NCI-H526 (cell line): ENCODE measurements at regions not wholly inside any gene's neighbourhood (a gene's known extent, or its start where the extent isn't known, plus 50 kb on each side); places are given as distances from the start of the nearest gene placed in this dataset.
"Not testable (repeated sequence)": the region's sequence is repeated elsewhere in the genome, so short reads cannot be mapped to it uniquely, and the experiment has no call there.

Experiments
- DNase-seq, 2 experiments: peaks; one replicate each; lab custom pipeline; 2025; lab: John Stamatoyannopoulos, UW

DNA sequence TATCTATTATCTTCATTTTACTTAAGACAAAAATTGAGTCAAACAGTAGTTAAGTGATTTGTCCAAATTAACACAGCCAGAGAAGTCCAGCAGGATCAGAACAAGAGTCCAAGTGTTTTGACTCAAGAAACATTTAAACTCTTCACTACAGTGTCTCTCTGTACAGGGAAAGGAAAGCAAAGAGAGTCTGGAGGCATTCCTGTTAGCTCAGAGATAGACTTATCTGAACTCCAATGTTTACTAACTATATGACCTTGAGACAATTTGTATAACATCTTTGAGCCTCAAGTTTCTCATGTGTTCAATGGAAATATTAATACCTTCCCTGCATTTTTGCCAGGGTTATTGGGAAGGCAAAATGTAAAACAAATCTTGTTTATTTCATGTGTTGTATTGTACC lies 849.1 kb downstream of the DIPK2A start:
- no peak for DNase-seq

DNA sequence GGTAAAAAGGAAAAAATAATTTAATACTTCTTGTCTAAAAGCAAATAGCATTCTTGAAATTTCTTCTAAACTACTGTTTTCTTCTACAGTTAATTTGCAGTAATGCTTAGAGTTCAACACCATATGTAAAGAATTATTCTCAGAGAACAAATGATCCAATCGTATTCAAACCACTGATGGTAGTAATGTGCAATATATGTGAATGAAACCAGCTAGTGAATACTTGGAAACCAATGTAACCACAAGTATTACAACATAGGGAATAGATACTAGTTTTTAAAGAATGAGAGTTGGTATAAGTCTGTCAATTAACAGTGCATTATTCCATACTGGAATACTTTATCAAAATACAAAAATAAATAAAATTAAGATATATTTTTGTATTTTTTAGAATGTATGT lies 850.0 kb downstream of the DIPK2A start:
- DNase-seq = no peak

DNA sequence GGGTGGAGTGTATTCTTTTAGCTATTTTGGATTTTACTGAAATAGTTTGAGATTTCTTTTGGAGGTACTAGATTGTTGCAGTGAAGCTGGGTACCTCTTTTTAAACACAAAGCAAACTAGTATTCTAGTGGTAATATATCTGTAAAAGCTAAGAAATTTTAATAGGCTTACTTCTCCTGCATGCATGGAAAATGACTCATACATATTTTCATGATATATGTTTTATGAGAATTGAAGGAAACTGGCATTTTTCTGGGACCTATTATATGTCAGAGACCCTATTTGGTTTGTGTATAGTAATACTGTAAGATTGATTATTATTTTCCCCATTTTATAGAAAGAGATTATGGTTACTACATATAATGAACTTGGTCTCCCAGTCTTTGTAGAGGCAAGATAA lies 851.0 kb downstream of the DIPK2A start:
- DNase-seq = no peak

DNA sequence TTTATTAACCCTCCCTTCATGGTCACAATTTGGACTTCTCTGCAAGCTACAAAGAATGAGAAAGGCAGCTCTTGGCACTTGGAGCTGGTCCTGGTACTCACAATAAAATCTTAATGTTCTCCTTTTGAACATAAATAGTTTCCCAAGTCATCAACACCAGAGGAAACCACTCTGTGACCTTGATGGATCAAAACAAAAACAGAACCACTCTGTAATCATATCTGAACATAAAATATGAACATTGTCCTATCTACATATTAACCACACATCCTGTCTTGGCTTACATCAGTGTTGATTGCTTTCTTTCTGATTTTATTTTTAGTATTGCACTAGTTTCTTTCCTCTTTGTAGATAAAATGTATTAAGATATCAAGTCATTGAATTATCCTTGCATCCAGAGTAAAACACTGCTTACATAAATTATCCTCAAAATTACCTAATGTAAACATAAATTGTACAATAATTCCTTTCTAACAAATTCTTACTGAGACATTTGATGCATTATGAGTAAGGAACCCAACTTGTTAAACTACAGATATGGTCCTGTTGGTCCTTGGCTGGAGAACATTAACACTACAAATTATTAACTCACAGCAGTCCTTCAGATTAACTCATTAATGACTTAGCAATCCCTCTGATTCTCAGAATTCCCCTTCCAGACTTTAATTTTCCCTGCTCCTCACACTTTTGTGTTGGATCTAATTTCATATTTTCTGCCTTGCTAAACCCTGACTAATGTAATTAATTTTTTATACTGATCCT lies 860.5 kb downstream of the DIPK2A start:
- DNase-seq = no peak

DNA sequence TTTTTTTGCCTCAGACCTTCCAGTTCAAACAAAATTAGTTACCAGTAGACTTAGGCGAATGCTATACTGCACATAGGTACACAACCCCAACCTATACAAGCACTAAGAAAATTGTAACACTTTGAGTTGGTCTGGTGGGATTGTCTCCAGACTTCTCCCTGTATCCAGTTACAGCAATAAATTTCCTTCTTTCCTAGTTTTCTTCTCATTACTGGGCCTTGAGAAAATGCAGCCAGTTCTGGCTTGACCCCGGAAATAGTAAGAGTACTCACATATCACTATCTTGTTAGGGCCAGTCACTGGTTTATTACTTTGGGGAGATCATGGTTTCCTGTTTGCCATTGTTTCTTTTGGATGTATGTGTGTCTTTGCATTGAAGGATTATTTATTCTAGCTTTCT lies 868.4 kb downstream of the DIPK2A start:
- no peak for DNase-seq

DNA sequence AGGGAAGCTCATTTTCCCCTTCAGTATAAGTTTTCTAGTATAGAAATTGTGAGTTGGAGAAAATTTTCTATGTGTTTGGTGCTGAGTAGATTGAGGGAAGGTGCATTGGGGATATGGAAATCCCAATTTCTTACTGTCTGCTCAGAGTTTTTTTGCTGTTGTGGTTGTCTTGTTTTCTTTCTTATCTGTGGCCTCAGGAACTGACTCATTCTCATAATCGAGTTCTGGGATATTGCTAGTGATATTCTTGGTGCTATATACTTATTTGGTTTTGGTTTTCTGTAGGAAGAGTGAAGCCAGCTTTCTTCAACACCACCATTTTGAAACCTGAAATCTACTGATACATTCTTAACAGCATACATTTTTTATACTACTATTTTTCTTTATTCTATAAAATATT lies 869.2 kb downstream of the DIPK2A start:
- no peak for DNase-seq

DNA sequence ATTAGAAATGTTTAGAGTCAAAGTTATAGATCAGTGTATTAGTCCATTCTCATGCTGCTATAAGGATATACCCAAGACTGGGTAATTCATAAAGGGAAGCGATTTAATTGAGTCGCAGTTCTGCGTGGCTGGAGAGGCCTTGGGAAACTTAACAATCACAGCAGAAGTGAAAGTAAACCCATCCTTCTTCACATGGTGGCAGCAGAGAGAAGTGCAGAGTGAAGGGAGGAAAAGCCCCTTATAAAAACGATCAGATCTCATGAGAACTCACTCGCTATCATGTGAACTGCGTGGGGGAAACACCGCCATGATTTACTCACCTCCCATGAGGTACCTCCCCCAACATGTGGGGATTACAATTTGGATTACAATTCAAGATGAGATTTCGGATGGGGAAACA lies 871.5 kb downstream of the DIPK2A start:
- DNase-seq = no peak

DNA sequence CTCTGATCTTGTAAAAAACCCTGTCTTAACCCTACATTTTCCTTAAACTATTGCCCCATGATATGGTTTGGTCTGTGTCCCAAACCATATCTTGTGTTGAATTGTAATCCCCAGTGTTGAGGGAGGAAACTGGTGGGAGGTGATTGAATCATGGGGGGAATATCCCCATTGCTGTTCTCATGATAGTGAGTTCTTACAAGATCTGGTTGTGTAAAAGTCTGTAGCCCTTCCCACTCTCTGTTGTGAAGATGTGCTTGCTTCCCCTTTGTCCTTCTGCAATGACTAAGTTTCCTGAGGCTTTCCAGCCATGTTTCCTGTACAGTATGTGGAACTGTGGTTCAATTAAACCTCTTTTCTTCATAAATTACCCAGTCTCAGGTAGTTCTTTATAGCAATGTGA lies 881.4 kb downstream of the DIPK2A start:
- DNase-seq = no peak

DNA sequence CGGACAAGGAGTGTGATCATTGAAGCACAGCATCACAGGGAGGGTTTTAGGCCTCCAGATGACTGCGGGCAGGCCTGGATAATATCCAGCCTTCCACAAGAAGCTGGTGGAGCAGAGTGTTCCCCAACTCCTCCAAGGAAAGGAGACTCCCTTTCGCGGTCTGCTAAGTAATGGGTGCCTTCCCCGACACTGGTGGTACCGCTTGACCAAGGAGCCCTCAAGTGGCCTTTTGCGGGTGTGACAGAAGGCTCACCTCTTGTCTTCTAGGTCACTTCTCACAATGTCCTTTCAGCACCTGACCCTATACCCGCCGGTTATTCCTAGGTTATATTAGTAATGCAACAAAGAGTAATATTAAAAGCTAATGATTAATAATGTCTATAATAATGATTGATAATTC lies 882.4 kb downstream of the DIPK2A start:
- not testable (repeated sequence) for DNase-seq

DNA sequence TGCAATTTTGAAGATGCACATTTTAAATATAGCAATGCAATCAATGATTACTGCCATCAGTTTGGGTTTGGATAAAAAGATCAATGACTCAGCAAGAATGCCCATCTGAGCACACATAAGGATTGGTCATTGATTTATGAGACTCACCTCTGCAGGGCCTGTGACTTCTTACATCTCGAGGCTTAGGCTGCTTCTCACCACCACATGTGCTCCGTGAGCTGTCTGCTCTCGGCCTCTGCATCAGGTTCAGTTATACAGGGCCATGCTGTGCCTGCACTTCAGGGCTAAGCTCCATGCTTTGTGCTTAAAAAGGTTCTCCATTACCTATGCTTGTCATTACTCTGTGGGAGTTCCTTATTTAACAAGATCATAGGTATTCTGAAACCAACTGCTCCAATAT lies 887.5 kb downstream of the DIPK2A start:
- DNase-seq = no peak

DNA sequence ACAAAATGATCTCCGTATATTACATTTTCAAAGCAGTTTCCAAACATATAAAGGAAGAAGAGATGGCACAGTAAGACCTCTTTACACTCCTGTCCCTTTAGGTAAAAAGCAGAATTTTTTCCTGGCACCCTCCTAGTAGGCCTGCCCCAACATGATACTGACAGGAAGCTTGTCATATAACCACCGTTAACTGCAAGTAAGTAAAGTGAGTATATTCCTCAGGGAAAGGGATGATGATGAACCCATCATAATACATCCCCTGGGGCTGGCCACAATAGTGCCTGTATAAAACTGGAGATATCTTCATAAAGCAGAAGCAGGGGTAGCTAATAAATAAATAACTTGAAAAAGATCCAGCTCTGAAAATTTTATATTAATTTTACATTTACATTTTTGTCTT lies 893.0 kb downstream of the DIPK2A start:
- no peak for DNase-seq

DNA sequence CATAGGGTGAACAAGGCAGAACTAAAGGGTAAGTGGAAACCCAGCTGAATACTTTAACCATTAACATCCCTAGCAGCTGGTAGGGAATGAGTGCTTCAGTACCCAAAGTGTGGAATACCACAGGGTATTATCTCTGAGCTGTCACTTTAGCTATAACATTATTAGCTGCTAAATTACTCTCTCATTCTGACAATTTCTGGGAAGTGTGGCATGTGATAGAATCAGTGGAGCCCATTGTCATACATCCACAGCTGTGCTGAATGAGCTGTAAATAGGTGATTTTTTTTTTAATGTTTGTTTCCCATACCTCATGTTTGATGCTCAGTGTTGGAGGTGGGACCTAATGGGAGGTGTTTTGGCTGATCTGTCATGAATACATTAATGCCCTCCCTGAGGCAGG lies 894.3 kb downstream of the DIPK2A start:
- DNase-seq = no peak

DNA sequence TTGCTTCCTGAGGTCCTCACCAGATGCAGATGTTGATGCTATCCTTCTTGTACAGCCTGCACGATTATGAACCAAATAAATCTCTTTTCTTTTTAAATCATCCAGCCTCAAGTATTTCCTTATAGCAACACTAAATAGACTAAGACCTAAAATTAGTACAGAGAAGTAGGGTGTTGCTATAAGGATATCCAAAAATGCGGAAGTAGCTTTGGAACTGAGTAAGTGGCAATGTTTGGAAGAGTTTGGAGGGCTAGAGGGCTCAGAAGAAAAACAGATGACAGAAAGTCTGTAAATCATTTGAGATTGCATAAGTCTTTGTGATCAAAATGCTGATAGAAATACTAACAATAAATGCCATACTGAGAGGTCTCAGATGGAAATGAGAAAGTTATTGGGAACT lies 894.9 kb downstream of the DIPK2A start:
- no peak for DNase-seq

DNA sequence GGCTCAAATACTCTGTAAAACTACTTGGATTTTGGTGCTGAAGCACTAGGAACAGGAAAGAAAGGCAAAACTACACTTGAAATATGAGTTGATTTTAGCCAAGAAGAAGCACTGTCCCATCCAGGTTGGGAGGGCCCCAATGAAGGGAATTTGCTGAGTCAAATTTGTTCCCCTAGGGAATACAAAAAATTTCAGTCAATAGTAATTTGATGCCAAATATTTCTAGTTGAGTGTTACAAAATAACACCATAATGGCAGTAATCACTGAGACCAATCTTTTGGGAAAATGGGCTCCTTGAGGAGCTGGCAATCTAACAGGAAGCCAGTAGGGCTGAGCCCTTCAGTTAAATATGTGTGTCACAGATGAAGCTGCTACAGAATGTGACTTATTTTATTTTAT lies 896.9 kb downstream of the DIPK2A start:
- DNase-seq = no peak

DNA sequence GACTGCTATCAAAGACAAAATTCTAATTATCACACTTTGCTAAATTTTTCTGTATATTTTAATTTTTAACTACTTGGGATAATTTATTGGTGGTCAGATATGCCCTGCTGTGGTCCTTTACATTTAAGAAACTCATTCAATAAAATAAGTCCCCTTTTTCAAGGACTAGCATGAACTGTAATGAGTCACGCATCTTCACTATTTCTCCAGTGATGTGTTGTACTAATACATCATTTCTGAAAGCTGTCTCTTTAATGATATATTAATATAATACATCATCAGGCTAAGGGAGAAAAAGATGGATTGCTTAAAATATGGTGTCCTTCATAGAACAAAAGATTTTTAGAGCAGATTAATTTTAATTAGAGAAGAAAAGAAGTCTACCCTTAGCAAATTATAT lies 901.4 kb downstream of the DIPK2A start:
- DNase-seq = no peak

DNA sequence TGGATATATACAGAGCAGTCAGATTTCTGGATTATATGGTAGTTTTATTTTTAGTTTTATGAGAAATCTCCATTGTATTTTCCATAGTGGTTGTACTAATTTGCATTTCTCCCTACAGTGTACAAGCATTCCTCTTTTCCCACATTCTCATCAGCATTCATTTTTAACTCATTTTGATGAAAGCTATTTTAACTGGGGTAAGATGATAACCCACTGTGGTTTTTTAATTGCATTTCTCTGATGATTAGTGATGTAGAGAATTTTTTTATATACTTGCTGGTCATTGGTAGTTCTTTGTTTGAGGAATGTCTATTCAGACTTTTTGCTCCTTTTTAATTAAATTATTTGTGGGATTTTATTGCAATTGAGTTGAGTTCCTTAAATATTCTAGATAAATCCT lies 903.6 kb downstream of the DIPK2A start:
- DNase-seq = peak in 1 of 2 experiments; percentile 6

DNA sequence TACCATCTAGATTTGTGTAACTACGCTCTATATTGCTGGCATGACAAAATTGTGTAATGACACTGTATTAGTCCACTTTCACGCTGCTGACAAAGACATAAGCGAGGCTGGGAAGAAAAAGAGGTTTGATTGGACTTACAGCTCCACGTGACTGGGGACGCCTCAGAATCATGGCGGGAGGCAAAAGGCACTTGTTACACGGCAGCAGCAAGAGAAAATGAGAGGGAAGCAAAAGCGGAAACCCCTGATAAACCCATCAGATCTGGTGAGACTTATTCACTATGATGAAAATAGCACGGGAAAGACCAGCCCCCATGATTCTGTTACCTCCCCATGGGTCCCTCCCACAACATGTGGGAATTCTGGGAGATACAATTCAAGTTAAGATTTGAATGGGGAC lies 905.7 kb downstream of the DIPK2A start:
- no peak for DNase-seq

DNA sequence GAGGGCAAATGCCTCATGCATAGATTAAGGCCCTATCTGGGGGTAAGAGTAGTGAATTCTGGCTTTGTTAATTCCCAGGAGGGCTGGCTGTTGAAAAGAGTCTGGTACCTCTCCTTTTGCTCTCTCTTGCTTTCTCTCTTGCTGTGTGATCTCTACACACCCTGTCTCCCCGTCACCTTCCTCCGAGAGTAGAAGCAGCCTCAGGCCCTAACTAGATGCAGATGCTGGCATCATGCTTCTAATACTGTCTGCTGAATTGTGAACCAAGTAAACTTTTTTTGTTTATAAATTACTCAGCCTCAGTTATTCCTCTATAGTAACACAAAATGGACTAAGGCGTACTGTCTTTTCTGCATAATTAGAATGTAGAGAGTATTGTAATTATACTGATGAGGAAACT lies 908.1 kb downstream of the DIPK2A start:
- no peak for DNase-seq

DNA sequence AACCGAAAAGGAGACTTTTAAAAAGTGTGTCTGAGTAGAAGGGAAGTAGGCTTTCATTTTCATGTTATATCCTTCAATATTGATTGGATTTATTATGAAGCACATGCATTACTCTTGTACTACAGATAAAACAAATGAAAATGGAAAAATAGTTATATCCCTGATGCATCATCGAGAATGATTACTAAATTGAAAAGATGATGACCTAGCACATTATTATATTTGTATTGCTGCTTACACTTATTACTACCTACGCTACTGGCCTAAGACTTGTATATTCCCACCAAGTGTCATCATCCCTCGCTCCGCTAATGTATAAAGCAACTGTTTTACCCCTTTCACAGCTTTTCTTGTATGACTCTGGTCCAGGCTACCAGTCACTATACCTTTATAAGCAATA lies 922.4 kb downstream of the DIPK2A start:
- DNase-seq = no peak

DNA sequence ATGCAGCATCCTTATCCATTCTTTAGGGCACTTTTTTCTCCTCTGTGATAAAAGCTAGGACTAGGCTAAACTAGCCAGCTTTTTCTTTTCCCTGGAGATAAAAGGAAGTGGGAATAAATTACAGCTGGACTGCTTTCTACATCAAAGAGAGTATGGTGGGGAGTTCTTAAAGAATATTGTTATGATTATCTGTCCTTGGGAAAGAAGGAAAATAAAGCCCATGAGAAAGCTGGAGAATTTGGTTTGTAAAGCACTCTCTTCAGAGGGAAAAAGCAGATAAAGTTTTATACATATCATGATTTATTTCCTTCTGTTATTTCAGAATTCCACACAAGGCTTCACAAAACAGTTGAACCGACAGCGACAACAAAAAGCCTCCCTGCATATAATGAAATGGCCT lies 923.0 kb downstream of the DIPK2A start:
- DNase-seq = no peak

DNA sequence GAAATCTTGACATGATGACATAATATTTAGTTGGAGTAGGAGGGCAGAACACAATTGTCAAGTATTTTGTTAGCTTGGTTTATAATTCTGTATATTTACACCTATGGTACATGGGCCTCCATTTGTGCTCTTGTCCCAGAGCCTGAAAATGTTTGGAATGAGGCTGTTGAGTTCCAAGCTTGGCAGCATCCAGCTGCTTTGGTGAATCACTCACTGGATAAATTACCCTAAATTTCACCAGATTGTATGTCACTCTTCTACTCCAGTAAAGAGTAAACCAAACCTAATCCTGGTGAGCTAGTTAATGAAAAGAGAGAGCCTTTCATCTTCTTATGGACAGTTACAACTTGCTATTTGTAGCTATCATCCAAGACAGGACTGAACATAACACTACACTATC lies 928.7 kb downstream of the DIPK2A start:
- DNase-seq = no peak

DNA sequence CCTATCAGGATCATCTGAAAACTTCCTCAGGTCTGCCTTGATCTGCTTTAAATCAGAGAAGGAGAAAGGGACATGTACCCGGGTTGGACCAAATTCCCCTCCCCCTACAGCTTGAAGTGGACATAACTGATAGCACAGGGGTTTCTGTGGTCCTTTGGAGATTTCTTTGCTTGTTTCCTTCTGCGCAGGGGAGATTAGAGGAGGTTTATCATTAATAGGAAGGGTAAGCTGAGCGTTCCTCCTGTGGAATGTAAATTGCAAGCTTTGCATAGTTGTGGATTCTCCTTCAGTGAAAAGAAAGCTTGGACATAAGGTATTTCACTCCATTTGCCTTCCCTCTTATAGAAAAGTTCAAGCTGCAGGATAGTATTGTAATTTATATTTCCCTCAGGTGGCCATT lies 936.0 kb downstream of the DIPK2A start:
- DNase-seq = not testable (repeated sequence)

DNA sequence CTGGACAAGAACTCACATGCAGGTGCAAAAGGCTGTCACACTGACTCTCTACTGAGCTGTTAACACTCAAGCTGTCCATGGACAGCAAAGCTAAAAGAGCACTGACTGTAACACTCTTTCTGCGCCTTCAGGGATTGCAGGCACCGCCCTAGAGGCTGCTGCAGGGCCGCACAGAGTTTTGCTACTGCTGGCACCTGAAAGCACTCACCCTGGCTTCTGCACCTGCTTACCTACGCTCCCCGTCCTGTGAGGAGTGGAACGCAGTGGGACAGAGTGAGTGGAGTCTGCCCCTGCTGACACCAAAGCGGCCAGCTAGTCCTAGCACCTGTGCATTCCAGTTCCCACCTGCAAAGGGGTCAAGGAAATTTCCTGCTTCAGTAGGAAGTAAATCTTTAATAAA lies 941.3 kb downstream of the DIPK2A start:
- DNase-seq = no peak

DNA sequence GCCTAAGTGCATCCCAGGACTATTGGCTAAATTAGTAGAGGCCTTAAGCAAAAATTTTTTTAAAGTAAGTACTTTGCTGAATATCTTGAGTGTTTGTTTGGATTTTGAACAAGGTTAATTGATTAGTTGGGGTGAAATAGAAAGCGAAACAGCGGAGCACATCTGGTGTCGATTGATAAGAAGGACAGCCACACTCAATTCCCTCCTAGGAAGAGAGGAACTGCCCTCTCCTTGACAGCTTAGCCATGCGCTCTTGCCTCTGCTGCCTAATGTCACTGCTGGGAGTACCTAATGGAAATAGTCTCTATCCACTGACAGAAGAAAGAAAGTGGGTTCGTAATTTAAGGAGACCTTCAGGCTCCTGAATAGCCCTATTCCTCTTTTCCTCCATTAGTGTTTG lies 943.6 kb downstream of the DIPK2A start:
- DNase-seq = no peak

DNA sequence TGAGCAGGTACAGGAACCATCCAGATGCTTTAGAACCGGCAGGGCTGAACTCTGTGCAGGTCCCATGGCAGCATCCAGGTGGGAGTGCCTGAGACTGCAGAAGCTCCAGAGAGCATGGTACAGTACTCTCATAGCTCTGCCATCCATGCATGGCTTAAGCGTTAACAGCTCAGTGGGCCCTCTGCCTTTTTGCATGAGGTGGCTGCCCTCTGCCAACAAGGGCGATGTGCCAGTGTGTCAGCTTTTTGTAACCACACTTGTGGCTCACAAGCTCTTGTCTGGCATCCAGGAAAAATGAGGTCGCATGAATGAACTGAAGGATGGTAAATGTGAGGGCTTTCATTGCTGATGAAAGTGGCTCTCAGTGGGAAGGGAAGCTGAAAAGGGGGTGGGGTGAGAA lies 950.1 kb downstream of the DIPK2A start:
- DNase-seq = no peak
